Activated naive CD8-positive, alpha-beta T cell treated with anti-CD3 and anti-CD28 coated beads for 36 hours (primary cell): ENCODE measurements at regions not wholly inside any gene's neighbourhood (a gene's known extent, or its start where the extent isn't known, plus 50 kb on each side); places are given as distances from the start of the nearest gene placed in this dataset.
A peak's percentile ranks its signal among the peaks of the same experiment; 100 is the strongest.

Experiments
- DNase-seq: peaks from one replicate; pipeline ENCODE4 v3.0.0; 2021
- H3K27ac Mint-ChIP-seq: one replicate; pipeline ENCODE4 v1.8.0; 2022; ENCODE audit warnings: mild to moderate bottlenecking, moderate library complexity, mixed read lengths
- H3K27me3 Mint-ChIP-seq: one replicate; pipeline ENCODE4 v1.8.0; 2022; ENCODE audit warnings: mild to moderate bottlenecking, mixed read lengths
- H3K36me3 Mint-ChIP-seq: one replicate; pipeline ENCODE4 v1.8.0; 2021; ENCODE audit warnings: mild to moderate bottlenecking, mixed read lengths
- H3K4me1 Mint-ChIP-seq: one replicate; pipeline ENCODE4 v1.8.0; 2021; ENCODE audit warnings: mixed read lengths
- H3K4me3 Mint-ChIP-seq: one replicate; pipeline ENCODE4 v1.8.0; 2022; ENCODE audit warnings: mild to moderate bottlenecking, moderate library complexity, mixed read lengths
- H3K9me3 Mint-ChIP-seq: one replicate; pipeline ENCODE4 v1.8.0; 2022; ENCODE audit warnings: mixed read lengths

GRCh38 chr4:81375745-81376144 lies 96.0 kb downstream of the RASGEF1B start:
- H3K4me1 Mint-ChIP-seq, result no peaks in the 10 kb centered on the region
- no peak overlapping the region for H3K4me3 Mint-ChIP-seq
- peaks cover 42% of the 10 kb centered on the region for H3K27me3 Mint-ChIP-seq
- H3K36me3 Mint-ChIP-seq, result no peaks in the 10 kb centered on the region
- no peaks in the 10 kb centered on the region for H3K9me3 Mint-ChIP-seq
- no peak overlapping the region for H3K27ac Mint-ChIP-seq
- no peak for DNase-seq

GRCh38 chr4:81369886-81370285 lies 101.8 kb downstream of the RASGEF1B start:
- Mint-ChIP-seq H3K4me1 (no peaks in the 10 kb centered on the region), H3K27ac (no peak overlapping the region), H3K36me3 (no peaks in the 10 kb centered on the region), H3K9me3 (no peaks in the 10 kb centered on the region), H3K27me3 (peaks cover 28% of the 10 kb centered on the region), H3K4me3 (no peak overlapping the region)
- DNase-seq, result no peak

GRCh38 chr4:81366779-81367178 lies 104.9 kb downstream of the RASGEF1B start:
- Mint-ChIP-seq H3K36me3 (no peaks in the 10 kb centered on the region), H3K9me3 (no peaks in the 10 kb centered on the region), H3K4me3 (no peak overlapping the region), H3K4me1 (no peaks in the 10 kb centered on the region), H3K27me3 (peaks cover 21% of the 10 kb centered on the region), H3K27ac (no peak overlapping the region)
- no peak for DNase-seq

- Mint-ChIP-seq H3K27me3 (peaks cover 26% of the 10 kb centered on the region), H3K4me1 (no peaks in the 10 kb centered on the region), H3K9me3 (no peaks in the 10 kb centered on the region), H3K36me3 (no peaks in the 10 kb centered on the region), H3K4me3 (no peak overlapping the region), H3K27ac (no peak overlapping the region)
- no peak for DNase-seq
Observed at GRCh38 chr4:81360737-81361136, 111.0 kb downstream of the RASGEF1B start.

GRCh38 chr4:81359207-81359606 lies 112.5 kb downstream of the RASGEF1B start:
- Mint-ChIP-seq H3K4me3 (no peak overlapping the region), H3K9me3 (no peaks in the 10 kb centered on the region), H3K27ac (no peak overlapping the region), H3K4me1 (no peaks in the 10 kb centered on the region), H3K27me3 (peaks cover 22% of the 10 kb centered on the region), H3K36me3 (no peaks in the 10 kb centered on the region)
- DNase-seq, result no peak

- no peak for DNase-seq
- H3K4me1 Mint-ChIP-seq, result no peaks in the 10 kb centered on the region
- no peak overlapping the region for H3K27ac Mint-ChIP-seq
- no peaks in the 10 kb centered on the region for H3K36me3 Mint-ChIP-seq
- H3K27me3 Mint-ChIP-seq, result peaks cover 22% of the 10 kb centered on the region
- no peak overlapping the region for H3K4me3 Mint-ChIP-seq
- H3K9me3 Mint-ChIP-seq, result no peaks in the 10 kb centered on the region
Observed at GRCh38 chr4:81358154-81358553, 113.6 kb downstream of the RASGEF1B start.

- Mint-ChIP-seq H3K9me3 (no peaks in the 10 kb centered on the region), H3K4me3 (no peak overlapping the region), H3K36me3 (no peaks in the 10 kb centered on the region), H3K4me1 (no peaks in the 10 kb centered on the region), H3K27me3 (peaks cover 22% of the 10 kb centered on the region), H3K27ac (no peak overlapping the region)
- DNase-seq, result no peak
Observed at GRCh38 chr4:81356621-81357020, 115.1 kb downstream of the RASGEF1B start.

GRCh38 chr4:81355136-81355535 lies 116.6 kb downstream of the RASGEF1B start:
- no peak for DNase-seq
- Mint-ChIP-seq H3K36me3 (no peaks in the 10 kb centered on the region), H3K9me3 (no peaks in the 10 kb centered on the region), H3K4me1 (peaks cover 2% of the 10 kb centered on the region), H3K4me3 (no peak overlapping the region), H3K27me3 (peaks cover 19% of the 10 kb centered on the region), H3K27ac (no peak overlapping the region)

GRCh38 chr4:81353861-81354260 lies 117.8 kb downstream of the RASGEF1B start:
- H3K27me3 Mint-ChIP-seq, result peaks cover 12% of the 10 kb centered on the region
- H3K27ac Mint-ChIP-seq, result no peak overlapping the region
- no peak overlapping the region for H3K4me3 Mint-ChIP-seq
- no peaks in the 10 kb centered on the region for H3K36me3 Mint-ChIP-seq
- peaks cover 2% of the 10 kb centered on the region for H3K4me1 Mint-ChIP-seq
- no peaks in the 10 kb centered on the region for H3K9me3 Mint-ChIP-seq
- no peak for DNase-seq

- DNase-seq, result no peak
- Mint-ChIP-seq H3K27me3 (peaks cover 12% of the 10 kb centered on the region), H3K9me3 (no peaks in the 10 kb centered on the region), H3K27ac (no peak overlapping the region), H3K36me3 (no peaks in the 10 kb centered on the region), H3K4me1 (peaks cover 2% of the 10 kb centered on the region), H3K4me3 (no peak overlapping the region)
Observed at GRCh38 chr4:81352446-81352835, 119.3 kb downstream of the RASGEF1B start.

- Mint-ChIP-seq H3K4me3 (no peak overlapping the region), H3K9me3 (no peaks in the 10 kb centered on the region), H3K27ac (no peak overlapping the region), H3K4me1 (peaks cover 2% of the 10 kb centered on the region), H3K27me3 (peaks cover 12% of the 10 kb centered on the region), H3K36me3 (no peaks in the 10 kb centered on the region)
- DNase-seq, result peak; percentile 47
Observed at GRCh38 chr4:81351654-81352445, 119.9 kb downstream of the RASGEF1B start.

- Mint-ChIP-seq H3K4me1 (peaks cover 2% of the 10 kb centered on the region), H3K9me3 (no peaks in the 10 kb centered on the region), H3K27me3 (peaks cover 8% of the 10 kb centered on the region), H3K27ac (no peak overlapping the region), H3K4me3 (no peak overlapping the region), H3K36me3 (no peaks in the 10 kb centered on the region)
- DNase-seq, result no peak
Observed at GRCh38 chr4:81350040-81350439, 121.7 kb downstream of the RASGEF1B start.

GRCh38 chr4:81348778-81349094 lies 123.0 kb downstream of the RASGEF1B start:
- H3K27me3 Mint-ChIP-seq, result peaks cover 8% of the 10 kb centered on the region
- no peaks in the 10 kb centered on the region for H3K9me3 Mint-ChIP-seq
- H3K4me1 Mint-ChIP-seq, result peaks cover 2% of the 10 kb centered on the region
- H3K36me3 Mint-ChIP-seq, result no peaks in the 10 kb centered on the region
- DNase-seq, result no peak
- no peak overlapping the region for H3K27ac Mint-ChIP-seq
- no peak overlapping the region for H3K4me3 Mint-ChIP-seq

GRCh38 chr4:81348086-81348777 lies 123.5 kb downstream of the RASGEF1B start:
- H3K36me3 Mint-ChIP-seq, result no peaks in the 10 kb centered on the region
- no peaks in the 10 kb centered on the region for H3K9me3 Mint-ChIP-seq
- H3K4me3 Mint-ChIP-seq, result no peak overlapping the region
- peaks cover 8% of the 10 kb centered on the region for H3K27me3 Mint-ChIP-seq
- DNase-seq, result no peak
- H3K27ac Mint-ChIP-seq, result no peak overlapping the region
- peaks cover 2% of the 10 kb centered on the region for H3K4me1 Mint-ChIP-seq

GRCh38 chr4:81346719-81347118 lies 125.0 kb downstream of the RASGEF1B start:
- DNase-seq, result no peak
- no peaks in the 10 kb centered on the region for H3K36me3 Mint-ChIP-seq
- H3K27me3 Mint-ChIP-seq, result peaks cover 2% of the 10 kb centered on the region
- H3K4me1 Mint-ChIP-seq, result peaks cover 2% of the 10 kb centered on the region
- no peaks in the 10 kb centered on the region for H3K9me3 Mint-ChIP-seq
- H3K27ac Mint-ChIP-seq, result no peak overlapping the region
- H3K4me3 Mint-ChIP-seq, result no peak overlapping the region

- Mint-ChIP-seq H3K27me3 (peaks cover 7% of the 10 kb centered on the region), H3K4me1 (no peaks in the 10 kb centered on the region), H3K36me3 (no peaks in the 10 kb centered on the region), H3K9me3 (no peaks in the 10 kb centered on the region), H3K27ac (no peak overlapping the region), H3K4me3 (no peak overlapping the region)
- no peak for DNase-seq
Observed at GRCh38 chr4:81343536-81343935, 128.2 kb downstream of the RASGEF1B start.
